Fibroblast of lung (primary cell): ENCODE measurements at regions not wholly inside any gene's neighbourhood (a gene's known extent, or its start where the extent isn't known, plus 50 kb on each side); places are given as distances from the start of the nearest gene placed in this dataset.

ENCODE experiments used
- EZH2 ChIP-seq: IDR thresholded peaks from 2 replicates; pipeline ENCODE4 v1.5.1; 2012; ENCODE audit warnings: low read length, control low read depth, mild to moderate bottlenecking; ENCODE audit errors: missing control alignments
- TF ChIP-seq, protein P1 (sequence below), 2 donors: IDR thresholded peaks in 1 of 2; conservative IDR thresholded peaks in 1 of 2; 1 replicate in 1 of 2; 2 replicates in 1 of 2; pipeline ENCODE4 v1.5.1; 2011 to 2012; ENCODE audit warnings: low read length in 2 of 2, control low read depth in 1 of 2, inconsistent platforms in 1 of 2, low read depth in 1 of 2, mild to moderate bottlenecking in 1 of 2

DNA sequence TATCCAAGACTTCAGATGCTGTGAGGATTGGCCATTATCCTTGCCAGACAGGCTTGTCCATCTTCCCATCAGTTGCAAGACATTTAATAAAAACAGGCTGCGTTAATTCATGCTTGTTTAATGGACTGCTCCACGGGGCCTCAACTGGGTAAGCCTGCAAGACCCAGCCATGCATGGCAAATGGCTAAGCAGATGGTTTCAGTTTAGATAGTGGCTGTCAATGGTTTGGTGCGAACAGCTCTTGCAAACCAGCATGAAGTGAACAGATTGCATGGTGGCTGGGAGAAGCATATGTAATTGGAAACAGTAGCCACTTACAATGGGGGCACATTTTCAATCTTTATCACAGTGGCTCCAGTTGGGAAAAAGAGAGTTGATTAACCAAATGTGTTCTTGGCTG is 628.2 kb upstream of the KLF4 start:
- TF ChIP-seq, protein P1, sequence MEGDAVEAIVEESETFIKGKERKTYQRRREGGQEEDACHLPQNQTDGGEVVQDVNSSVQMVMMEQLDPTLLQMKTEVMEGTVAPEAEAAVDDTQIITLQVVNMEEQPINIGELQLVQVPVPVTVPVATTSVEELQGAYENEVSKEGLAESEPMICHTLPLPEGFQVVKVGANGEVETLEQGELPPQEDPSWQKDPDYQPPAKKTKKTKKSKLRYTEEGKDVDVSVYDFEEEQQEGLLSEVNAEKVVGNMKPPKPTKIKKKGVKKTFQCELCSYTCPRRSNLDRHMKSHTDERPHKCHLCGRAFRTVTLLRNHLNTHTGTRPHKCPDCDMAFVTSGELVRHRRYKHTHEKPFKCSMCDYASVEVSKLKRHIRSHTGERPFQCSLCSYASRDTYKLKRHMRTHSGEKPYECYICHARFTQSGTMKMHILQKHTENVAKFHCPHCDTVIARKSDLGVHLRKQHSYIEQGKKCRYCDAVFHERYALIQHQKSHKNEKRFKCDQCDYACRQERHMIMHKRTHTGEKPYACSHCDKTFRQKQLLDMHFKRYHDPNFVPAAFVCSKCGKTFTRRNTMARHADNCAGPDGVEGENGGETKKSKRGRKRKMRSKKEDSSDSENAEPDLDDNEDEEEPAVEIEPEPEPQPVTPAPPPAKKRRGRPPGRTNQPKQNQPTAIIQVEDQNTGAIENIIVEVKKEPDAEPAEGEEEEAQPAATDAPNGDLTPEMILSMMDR (conservative IDR thresholded peaks at IDR 0.05 in 1 of 2, IDR thresholded peaks at IDR 0.05 in 1 of 2; ENCODE audit: low read depth in 1 of 2, low read length in 2 of 2), result no peak
- TF ChIP-seq EZH2, result no peak
